Body of pancreas (tissue), 4 donors: ENCODE measurements at regions not wholly inside any gene's neighbourhood (a gene's known extent, or its start where the extent isn't known, plus 50 kb on each side); places are given as distances from the start of the nearest gene placed in this dataset.

Experiments used
- POLR2A ChIP-seq, 3 donors: fragments of 450-650 bp; IDR thresholded peaks; one replicate each; pipeline ENCODE4 v1.6.1; 2016; ENCODE audit warnings: antibody characterized with exemption in 3 of 3, mild to moderate bottlenecking in 2 of 3
- TF ChIP-seq, protein P1 (sequence below), 7 experiments: fragments of 450-650 bp in 4 of 7; fragments of 200-600 bp in 3 of 7; sonication (generic) in 3 of 7; IDR thresholded peaks; one replicate each; pipeline ENCODE4 v1.5.1; 2016 to 2019; ENCODE audit warnings: antibody characterized with exemption in 7 of 7

DNA sequence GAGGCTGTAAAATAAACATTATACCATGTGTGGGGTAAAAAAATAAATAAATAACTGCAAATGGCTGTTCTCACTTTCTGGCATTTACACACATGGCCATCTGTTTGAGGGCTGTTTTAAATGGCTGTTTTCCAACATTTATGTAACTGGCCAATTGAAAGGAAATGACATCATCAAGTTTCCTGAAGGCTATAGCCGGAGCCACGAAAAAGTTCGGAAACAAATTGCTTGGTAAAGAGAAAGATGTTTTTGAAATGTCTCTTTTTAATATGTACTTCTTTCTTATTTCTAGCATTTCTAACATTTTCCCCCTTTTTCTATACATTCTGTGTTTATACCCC, 95.4 kb upstream of the DAB2 start:
- no peak for TF ChIP-seq POLR2A (IDR thresholded peaks at IDR 0.05)
- TF ChIP-seq, protein P1, sequence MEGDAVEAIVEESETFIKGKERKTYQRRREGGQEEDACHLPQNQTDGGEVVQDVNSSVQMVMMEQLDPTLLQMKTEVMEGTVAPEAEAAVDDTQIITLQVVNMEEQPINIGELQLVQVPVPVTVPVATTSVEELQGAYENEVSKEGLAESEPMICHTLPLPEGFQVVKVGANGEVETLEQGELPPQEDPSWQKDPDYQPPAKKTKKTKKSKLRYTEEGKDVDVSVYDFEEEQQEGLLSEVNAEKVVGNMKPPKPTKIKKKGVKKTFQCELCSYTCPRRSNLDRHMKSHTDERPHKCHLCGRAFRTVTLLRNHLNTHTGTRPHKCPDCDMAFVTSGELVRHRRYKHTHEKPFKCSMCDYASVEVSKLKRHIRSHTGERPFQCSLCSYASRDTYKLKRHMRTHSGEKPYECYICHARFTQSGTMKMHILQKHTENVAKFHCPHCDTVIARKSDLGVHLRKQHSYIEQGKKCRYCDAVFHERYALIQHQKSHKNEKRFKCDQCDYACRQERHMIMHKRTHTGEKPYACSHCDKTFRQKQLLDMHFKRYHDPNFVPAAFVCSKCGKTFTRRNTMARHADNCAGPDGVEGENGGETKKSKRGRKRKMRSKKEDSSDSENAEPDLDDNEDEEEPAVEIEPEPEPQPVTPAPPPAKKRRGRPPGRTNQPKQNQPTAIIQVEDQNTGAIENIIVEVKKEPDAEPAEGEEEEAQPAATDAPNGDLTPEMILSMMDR (IDR thresholded peaks at IDR 0.05) = no peak
